HFFc6 (cell line): ENCODE measurements at regions not wholly inside any gene's neighbourhood (a gene's known extent, or its start where the extent isn't known, plus 50 kb on each side); places are given as distances from the start of the nearest gene placed in this dataset.

Source experiments
- DNase-seq: peaks from one replicate; pipeline ENCODE4 v3.0.0-alpha.2; 2018
- H3K27ac Mint-ChIP-seq: 2 replicates; pipeline ENCODE4 v1.8.0; 2020; ENCODE audit warnings: mild to moderate bottlenecking, mixed read lengths
- H3K27me3 Mint-ChIP-seq: 2 replicates; pipeline ENCODE4 v1.8.0; 2021; ENCODE audit warnings: mild to moderate bottlenecking, moderate library complexity, mixed read lengths; ENCODE audit not compliant: insufficient read depth
- H3K36me3 Mint-ChIP-seq: 2 replicates; pipeline ENCODE4 v1.8.0; 2021; ENCODE audit warnings: low read depth, mixed read lengths
- H3K4me1 Mint-ChIP-seq: 2 replicates; pipeline ENCODE4 v1.8.0; 2020; ENCODE audit warnings: low read depth, mixed read lengths
- H3K4me3 Mint-ChIP-seq: 2 replicates; pipeline ENCODE4 v1.8.0; 2020; ENCODE audit warnings: mild to moderate bottlenecking, moderate library complexity, mixed read lengths
- H3K9me3 Mint-ChIP-seq: 2 replicates; pipeline ENCODE4 v1.8.0; 2020; ENCODE audit warnings: mild to moderate bottlenecking, mixed read lengths
- TF ChIP-seq, protein P1 (sequence below): fragments of 200-600 bp; sonication (generic); IDR thresholded peaks from 2 replicates; pipeline ENCODE4 v1.5.0; 2021; ENCODE audit warnings: antibody characterized with exemption, mild to moderate bottlenecking

DNA sequence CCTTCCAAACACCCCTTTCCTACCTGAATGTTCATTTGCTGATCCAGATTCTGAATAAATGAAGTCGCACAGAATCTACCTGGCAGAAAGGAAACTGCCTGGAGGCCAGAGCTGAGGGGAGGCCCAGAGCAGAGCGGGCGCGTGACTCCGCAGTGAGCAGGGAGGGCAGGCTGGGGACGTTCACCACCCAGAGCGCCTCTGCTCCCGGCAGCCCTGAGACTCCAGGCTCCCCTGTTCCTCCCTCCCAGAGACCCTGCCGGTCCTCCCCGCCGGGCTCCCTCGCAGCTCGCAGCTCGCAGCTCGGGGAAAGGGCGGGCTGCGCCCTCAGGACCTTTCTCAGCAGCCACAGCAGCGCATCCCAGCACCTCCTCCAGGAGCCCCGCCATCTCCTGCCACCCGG is 176.7 kb upstream of the ZNF32 start:
- H3K27ac Mint-ChIP-seq: no peak overlapping the region
- no peak overlapping the region for H3K4me3 Mint-ChIP-seq
- peaks cover 1% of the 10 kb centered on the region; the same call in 1 of the 2 replicates for H3K27me3 Mint-ChIP-seq
- peaks cover 21% of the 10 kb centered on the region for H3K9me3 Mint-ChIP-seq
- DNase-seq: no peak
- peaks cover 26% of the 10 kb centered on the region for H3K36me3 Mint-ChIP-seq
- TF ChIP-seq, protein P1, sequence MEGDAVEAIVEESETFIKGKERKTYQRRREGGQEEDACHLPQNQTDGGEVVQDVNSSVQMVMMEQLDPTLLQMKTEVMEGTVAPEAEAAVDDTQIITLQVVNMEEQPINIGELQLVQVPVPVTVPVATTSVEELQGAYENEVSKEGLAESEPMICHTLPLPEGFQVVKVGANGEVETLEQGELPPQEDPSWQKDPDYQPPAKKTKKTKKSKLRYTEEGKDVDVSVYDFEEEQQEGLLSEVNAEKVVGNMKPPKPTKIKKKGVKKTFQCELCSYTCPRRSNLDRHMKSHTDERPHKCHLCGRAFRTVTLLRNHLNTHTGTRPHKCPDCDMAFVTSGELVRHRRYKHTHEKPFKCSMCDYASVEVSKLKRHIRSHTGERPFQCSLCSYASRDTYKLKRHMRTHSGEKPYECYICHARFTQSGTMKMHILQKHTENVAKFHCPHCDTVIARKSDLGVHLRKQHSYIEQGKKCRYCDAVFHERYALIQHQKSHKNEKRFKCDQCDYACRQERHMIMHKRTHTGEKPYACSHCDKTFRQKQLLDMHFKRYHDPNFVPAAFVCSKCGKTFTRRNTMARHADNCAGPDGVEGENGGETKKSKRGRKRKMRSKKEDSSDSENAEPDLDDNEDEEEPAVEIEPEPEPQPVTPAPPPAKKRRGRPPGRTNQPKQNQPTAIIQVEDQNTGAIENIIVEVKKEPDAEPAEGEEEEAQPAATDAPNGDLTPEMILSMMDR: no peak
- H3K4me1 Mint-ChIP-seq: peaks cover 55% of the 10 kb centered on the region

DNA sequence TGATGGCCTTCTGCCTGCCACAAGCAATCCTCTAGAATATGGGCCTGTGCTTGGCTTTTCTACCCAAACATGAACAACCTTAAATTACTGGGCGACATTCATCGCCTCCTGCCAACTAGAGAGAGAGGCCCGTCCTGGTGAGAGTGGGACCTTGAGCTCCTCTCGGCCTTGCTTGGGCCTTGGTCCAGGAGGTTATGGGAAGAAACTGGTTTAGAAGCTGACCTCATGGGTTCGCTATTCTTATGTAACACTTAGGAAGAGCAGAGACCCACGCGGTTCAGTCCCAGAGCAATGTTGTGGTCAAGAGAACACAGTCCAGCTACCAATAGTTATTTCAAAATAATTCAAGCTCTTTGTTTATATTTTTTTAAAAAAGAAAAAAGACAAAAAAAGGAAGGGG is 176.3 kb upstream of the ZNF32 start:
- TF ChIP-seq, protein P1: no peak
- peaks cover 21% of the 10 kb centered on the region for H3K9me3 Mint-ChIP-seq

DNA sequence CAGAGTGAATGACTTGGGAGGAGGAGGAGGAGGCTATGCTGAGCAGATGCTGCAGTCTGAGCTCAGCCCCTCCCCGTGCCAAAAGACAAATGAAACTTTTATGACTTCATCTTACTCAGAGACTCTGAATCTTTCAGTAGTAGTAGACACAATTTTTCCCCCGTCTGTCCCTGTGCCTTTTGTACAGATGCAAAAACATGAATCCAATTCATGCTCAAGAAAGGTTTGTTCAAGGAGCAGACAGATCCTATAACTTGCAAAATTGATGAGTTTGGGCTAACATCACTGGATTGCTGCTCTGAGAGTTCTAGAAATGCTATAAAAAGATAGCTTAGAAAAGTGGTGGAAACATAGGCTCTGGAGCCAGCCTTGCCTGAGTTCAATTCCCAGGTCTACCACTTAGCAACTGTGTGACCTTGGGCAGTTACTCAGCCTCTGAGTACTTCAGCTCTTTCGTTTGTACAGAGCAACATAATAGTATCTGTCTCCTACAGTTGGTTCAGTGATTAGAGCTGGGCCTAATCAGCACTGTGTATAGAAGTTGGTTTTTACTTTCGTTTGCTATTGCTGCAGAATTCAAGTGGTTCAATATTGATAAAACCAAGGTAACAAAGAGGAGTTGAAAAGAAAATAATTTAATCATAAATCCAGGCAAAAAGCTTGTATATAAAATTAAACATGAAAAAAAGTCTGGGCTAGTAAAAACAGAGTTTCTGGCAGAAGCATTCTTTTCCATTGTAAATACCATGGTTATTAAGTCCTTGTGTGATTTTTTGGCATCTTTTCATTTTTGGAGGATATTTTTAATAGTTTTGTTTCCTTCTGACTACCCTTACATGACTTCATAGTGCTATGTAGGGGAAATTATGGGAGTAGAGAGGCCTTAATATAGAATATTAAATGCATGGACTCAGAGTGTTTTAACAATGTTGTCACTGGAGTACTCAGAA is 174.2 kb upstream of the ZNF32 start:
- peak overlapping the region; percentile 72 for H3K27ac Mint-ChIP-seq
- peaks cover 1% of the 10 kb centered on the region; the same call in 1 of the 2 replicates for H3K27me3 Mint-ChIP-seq
- peaks cover 61% of the 10 kb centered on the region for H3K4me1 Mint-ChIP-seq
- H3K4me3 Mint-ChIP-seq: peak overlapping the region; percentile 39; the same call in 1 of the 2 replicates
- DNase-seq: no peak
- H3K9me3 Mint-ChIP-seq: peaks cover 4% of the 10 kb centered on the region
- TF ChIP-seq, protein P1: no peak
- peaks cover 11% of the 10 kb centered on the region for H3K36me3 Mint-ChIP-seq

More for the DNA sequence above, 176.3 kb upstream of the ZNF32 start:
- H3K27ac Mint-ChIP-seq: peak overlapping the region; percentile 45; the same call in 1 of the 2 replicates
- H3K36me3 Mint-ChIP-seq: peaks cover 26% of the 10 kb centered on the region
- peaks cover 1% of the 10 kb centered on the region; the same call in 1 of the 2 replicates for H3K27me3 Mint-ChIP-seq
- no peak overlapping the region for H3K4me3 Mint-ChIP-seq
- DNase-seq: no peak
- peaks cover 60% of the 10 kb centered on the region for H3K4me1 Mint-ChIP-seq

DNA sequence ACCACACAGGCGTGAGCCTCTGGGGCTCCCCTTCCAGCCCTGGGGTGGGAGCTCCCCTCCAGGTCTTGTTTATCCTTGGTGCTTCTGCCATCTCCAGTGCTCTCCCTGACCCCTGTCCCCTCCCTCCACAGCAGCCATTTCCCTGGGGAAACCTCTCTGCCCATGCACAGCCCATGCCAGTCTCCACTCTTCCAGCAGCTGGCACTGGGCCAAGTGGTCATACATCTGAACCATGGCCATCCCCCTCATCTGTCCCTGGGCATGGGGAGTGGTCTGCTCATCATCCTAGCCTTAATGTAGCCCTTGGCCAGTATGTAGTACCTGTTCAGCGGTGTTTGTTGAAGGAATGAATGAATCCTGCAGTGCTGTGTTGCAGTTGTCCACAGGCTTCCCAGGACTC is 172.4 kb upstream of the ZNF32 start:
- no peaks in the 10 kb centered on the region for H3K36me3 Mint-ChIP-seq
- TF ChIP-seq, protein P1: no peak
- peaks cover 79% of the 10 kb centered on the region for H3K4me1 Mint-ChIP-seq
- no peaks in the 10 kb centered on the region for H3K9me3 Mint-ChIP-seq
- H3K27me3 Mint-ChIP-seq: peaks cover 1% of the 10 kb centered on the region; the same call in 1 of the 2 replicates
- no peak for DNase-seq
- H3K4me3 Mint-ChIP-seq: no peak overlapping the region
- peak overlapping the region; percentile 54 for H3K27ac Mint-ChIP-seq

DNA sequence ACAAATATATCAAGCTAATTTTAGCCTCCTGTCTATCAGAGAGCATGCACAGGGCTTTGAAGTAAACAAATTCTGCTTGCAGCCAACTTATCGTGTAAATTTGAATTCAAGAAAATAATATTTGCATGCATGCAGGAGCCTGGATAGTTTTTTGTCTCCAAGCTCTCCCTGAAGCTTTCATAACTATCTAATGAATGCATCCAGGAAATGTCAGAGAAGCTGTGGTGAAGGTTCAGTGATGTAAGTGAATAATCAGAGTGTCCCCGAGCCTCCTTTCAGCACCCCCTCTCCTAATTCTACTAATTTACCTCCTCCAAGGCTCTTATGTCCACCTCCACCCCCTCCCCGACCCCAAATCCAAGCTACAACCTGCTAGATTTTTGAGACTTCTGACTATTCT is 172.0 kb upstream of the ZNF32 start:
- no peaks in the 10 kb centered on the region for H3K9me3 Mint-ChIP-seq
- no peaks in the 10 kb centered on the region for H3K36me3 Mint-ChIP-seq
- H3K27ac Mint-ChIP-seq: peak overlapping the region; percentile 54
- peak; percentile 24 for DNase-seq
- TF ChIP-seq, protein P1: no peak
- no peak overlapping the region for H3K4me3 Mint-ChIP-seq
- peaks cover 83% of the 10 kb centered on the region for H3K4me1 Mint-ChIP-seq
- peaks cover 1% of the 10 kb centered on the region; the same call in 1 of the 2 replicates for H3K27me3 Mint-ChIP-seq
